ENCODE measurements at regions not wholly inside any gene's neighbourhood (a gene's known extent, or its start where the extent isn't known, plus 50 kb on each side); places are given as distances from the start of the nearest gene placed in this dataset.
A peak's percentile ranks its signal among the peaks of the same experiment; 100 is the strongest.

DNA sequence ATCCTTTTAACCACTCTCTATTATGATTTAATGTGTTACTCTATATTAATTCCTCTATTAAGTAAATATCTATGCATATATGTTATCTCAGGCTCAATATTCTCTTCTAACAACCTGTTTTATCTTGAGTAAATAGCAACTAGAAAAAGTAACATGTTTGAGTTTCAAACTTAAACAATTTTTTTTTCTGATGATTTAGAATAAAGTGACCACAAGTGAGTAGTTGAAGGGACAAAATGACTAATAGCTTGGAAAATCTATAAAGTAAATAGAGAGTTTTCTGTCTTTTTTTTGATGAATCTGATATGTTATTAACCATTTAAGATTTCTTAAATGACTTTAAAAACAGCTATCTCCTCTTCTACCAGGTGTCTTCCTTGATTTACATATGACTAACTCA, 483.8 kb downstream of the TFEC start:
- H3K27ac ChIP-seq (ENCODE audit: insufficient read depth, low read length), result no peak overlapping the region
- no peaks in the 10 kb centered on the region for H4K20me1 ChIP-seq (ENCODE audit: insufficient read depth, low read length)
- TF ChIP-seq RCOR1 (IDR thresholded peaks at IDR 0.05; ENCODE audit: insufficient replicate concordance, low read length) (no peak), MAFK (IDR thresholded peaks at IDR 0.05; ENCODE audit: low read depth, low read length) (no peak), CEBPB (IDR thresholded peaks at IDR 0.05; ENCODE audit: low read depth, low read length) (no peak), ELK1 (IDR thresholded peaks at IDR 0.05; ENCODE audit: borderline replicate concordance, low read depth, low read length) (no peak), MAZ (IDR thresholded peaks at IDR 0.05; ENCODE audit: borderline replicate concordance, low read depth, low read length) (no peak), SMC3 (IDR thresholded peaks at IDR 0.05; ENCODE audit: low read depth, low read length) (no peak)
- TF ChIP-seq, protein P1, sequence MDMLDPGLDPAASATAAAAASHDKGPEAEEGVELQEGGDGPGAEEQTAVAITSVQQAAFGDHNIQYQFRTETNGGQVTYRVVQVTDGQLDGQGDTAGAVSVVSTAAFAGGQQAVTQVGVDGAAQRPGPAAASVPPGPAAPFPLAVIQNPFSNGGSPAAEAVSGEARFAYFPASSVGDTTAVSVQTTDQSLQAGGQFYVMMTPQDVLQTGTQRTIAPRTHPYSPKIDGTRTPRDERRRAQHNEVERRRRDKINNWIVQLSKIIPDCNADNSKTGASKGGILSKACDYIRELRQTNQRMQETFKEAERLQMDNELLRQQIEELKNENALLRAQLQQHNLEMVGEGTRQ (IDR thresholded peaks at IDR 0.05; ENCODE audit: low read depth, low read length), result no peak
- no peaks in the 10 kb centered on the region for H3K9me3 ChIP-seq (ENCODE audit: control insufficient read depth, insufficient read depth, low read length)
- no peaks in the 10 kb centered on the region for H3K79me1 ChIP-seq (ENCODE audit: low read depth in 1 of 2, low read length in 2 of 2)
- dilution Hi-C loops (cut with HindIII; ENCODE audit: low sequenced_read_pairs, unreplicated experiment) (no loop called here), in situ Hi-C loops (cut with MboI; ENCODE audit: low sequenced_read_pairs) (no loop called here), intact Hi-C loops (cut with micrococcal nuclease) (no loop called here)
- H4K5ac ChIP-seq (ENCODE audit: low read depth, low read length), result no peak overlapping the region
- H3K4me3 ChIP-seq (ENCODE audit: insufficient read depth, low read depth, low read length), result no peak overlapping the region
- H3K36me3 ChIP-seq (ENCODE audit: control insufficient read depth, insufficient read depth, low read length), result no peaks in the 10 kb centered on the region
- H3K9ac ChIP-seq (ENCODE audit: low read depth, low read length), result no peak overlapping the region
- H2AK9ac ChIP-seq (replicated peaks; ENCODE audit: low read depth, low read length, poor library complexity), result no peak overlapping the region
- no peak overlapping the region for H3K4me2 ChIP-seq (ENCODE audit: low read depth, low read length)
- no peak overlapping the region for H3K56ac ChIP-seq (ENCODE audit: extremely low read depth, insufficient read depth, low read length)
- H2BK5ac ChIP-seq (ENCODE audit: low read depth, low read length, poor library complexity, severe bottlenecking), result no peak overlapping the region
- no peaks in the 10 kb centered on the region for H3K27me3 ChIP-seq (ENCODE audit: control insufficient read depth, insufficient read depth, low read length)
- no peak overlapping the region for H4K8ac ChIP-seq (ENCODE audit: low read depth in 2 of 2, low read length in 2 of 2)
- H3K4me1 ChIP-seq (ENCODE audit: control insufficient read depth, insufficient read depth, low read length), result no peaks in the 10 kb centered on the region
- BruUV-seq (replicated peaks), result no TSS peak
- no peak overlapping the region for H3K14ac ChIP-seq (replicated peaks; ENCODE audit: low read depth, low read length)
- H3K9me1 ChIP-seq (ENCODE audit: insufficient read depth, low read length), result no peaks in the 10 kb centered on the region
- H3K4ac ChIP-seq (ENCODE audit: low read depth, low read length), result no peak overlapping the region
- DNase-seq, result peak; percentile 17
- POLR2A ChIA-PET (ENCODE audit: unreplicated experiment), result interaction anchor here (0.6 kb wide), 1 partner anchor 21 kb away, joined by 4 read pairs; no protein-coding TSS in a partner anchor
- H2AFZ ChIP-seq (replicated peaks; ENCODE audit: low read length, poor library complexity), result no peak overlapping the region
- H3K18ac ChIP-seq (ENCODE audit: low read depth, low read length), result no peak overlapping the region
- no peak overlapping the region for H2BK20ac ChIP-seq (ENCODE audit: low read depth, low read length)
- H3K23ac ChIP-seq (ENCODE audit: low read depth, low read length), result no peak overlapping the region
- no peak overlapping the region for H4K91ac ChIP-seq (ENCODE audit: insufficient read depth, low read depth, low read length)
- no peak overlapping the region for H2BK120ac ChIP-seq (ENCODE audit: low read depth, low read length)
- no peak overlapping the region for H2BK15ac ChIP-seq (ENCODE audit: low read depth, low read length)
- H2AK5ac ChIP-seq (ENCODE audit: low read depth, low read length), result no peak overlapping the region
- no peak for ATAC-seq (ENCODE audit: low read depth)
- CTCF ChIA-PET, result interaction anchor here (0.6 kb wide), 1 partner anchor 18 kb away, joined by 3 read pairs; no protein-coding TSS in a partner anchor
